GM19438 (cell line): ENCODE measurements at regions not wholly inside any gene's neighbourhood (a gene's known extent, or its start where the extent isn't known, plus 50 kb on each side); places are given as distances from the start of the nearest gene placed in this dataset.

ENCODE experiments used
- ATAC-seq: cut with Tn5 transposase; IDR thresholded peaks from one replicate; pipeline ENCODE4 v1.9.1; 2021; ENCODE audit warnings: low read depth; ENCODE audit not compliant: unreplicated experiment

DNA sequence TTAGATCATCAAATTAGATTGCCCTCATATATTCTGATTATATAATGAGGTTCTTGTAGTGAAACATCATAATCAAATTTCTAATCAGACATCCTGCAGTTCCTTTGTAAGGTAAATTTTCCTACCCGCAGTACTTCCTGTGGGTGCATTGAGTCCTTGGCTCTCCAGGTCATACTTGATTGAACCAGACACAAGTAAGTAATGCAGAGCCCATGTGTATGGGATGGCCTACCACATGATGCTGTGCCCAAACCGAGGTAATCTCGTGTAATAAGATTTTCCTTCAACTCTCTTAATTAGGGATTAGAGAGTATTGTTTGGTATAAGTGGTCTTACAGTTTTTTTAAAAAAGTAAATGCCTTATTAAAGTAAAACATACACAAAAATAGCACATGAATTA is 1841.8 kb downstream of the PCDH7 start:
- ATAC-seq, result no peak

DNA sequence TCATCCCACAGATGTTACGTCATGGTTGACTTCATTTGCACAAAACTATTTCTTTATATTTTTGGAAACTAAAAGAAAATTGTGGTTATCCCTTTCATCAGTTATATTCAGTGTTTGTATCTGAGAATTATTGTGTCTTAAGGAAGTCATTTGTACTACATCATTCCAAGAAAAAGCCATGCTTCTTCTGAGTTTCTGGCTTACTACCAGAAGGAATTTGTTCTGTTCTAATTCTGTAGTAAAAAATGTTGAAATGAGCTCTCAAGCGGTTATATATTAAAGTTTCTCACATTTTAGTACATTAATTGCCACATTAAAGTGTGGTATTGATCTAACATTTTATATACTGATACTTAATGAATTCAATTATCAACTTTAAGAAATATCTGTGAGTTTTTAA is 1844.5 kb downstream of the PCDH7 start:
- no peak for ATAC-seq

GRCh38 chr4:32569861-32570260 is 1849.7 kb downstream of the PCDH7 start:
- no peak for ATAC-seq

DNA sequence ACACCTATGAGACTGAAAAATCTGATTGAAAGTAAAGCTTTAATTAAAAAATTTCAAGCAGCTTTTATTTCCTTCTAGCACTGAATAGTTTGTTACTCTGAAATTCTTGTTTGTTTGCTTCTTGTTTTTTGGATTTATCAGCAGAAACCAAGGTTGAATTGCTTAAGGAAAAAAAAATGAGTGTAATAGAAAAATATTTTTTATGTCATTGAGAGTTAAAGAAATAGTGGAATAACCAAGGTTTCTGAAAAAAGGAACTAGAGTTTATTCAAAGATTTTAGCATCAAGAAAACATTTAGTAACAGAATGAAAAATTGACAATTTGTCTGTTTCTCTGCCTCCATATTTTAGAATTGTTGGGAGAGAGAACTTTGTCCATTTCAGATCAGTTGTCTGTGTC is 1852.2 kb downstream of the PCDH7 start:
- ATAC-seq, result no peak

GRCh38 chr4:32574803-32575202 is 1854.6 kb downstream of the PCDH7 start:
- ATAC-seq, result no peak

- ATAC-seq, result no peak
Observed at GRCh38 chr4:32589097-32589496, 1868.9 kb downstream of the PCDH7 start.

DNA sequence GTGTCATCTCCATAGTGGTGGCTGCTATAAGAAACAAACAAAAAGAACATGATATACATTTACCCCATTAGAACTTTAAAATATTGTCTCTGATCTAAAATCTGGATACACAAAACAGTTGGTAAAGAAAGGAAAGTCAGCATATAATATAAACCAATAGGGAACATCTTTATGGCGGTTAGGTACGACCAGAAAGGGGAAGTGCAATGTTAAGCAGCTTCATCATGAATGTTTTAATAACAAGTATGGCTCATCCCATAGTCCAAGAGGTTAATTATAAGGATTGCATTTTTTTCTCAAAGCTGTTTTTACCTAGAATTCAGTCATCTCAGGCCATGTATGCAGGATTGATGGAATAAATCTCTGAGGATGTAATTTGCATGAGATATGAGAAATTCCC is 1869.7 kb downstream of the PCDH7 start:
- ATAC-seq, result no peak

DNA sequence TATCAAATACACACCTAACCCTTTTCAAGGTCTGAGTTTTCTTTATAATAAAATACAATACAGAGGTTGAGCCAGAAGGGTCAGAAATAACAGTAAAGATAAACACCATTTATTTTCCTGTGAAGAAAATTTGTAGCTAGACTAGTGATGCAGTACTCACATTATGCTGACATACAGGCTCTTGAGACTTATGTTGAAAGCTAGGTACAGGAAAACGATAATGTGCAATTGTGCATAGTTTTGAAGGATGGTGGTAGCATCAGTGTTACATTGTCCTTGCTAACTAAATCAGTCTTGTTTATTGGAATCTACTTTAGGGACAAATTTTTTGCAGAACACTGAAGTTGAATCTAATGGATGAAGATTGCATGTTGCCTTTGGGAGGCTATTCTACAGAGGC is 1877.2 kb downstream of the PCDH7 start:
- ATAC-seq, result no peak

GRCh38 chr4:32601848-32602247 is 1881.7 kb downstream of the PCDH7 start:
- no peak for ATAC-seq

GRCh38 chr4:32607978-32608377 is 1887.8 kb downstream of the PCDH7 start:
- no peak for ATAC-seq

DNA sequence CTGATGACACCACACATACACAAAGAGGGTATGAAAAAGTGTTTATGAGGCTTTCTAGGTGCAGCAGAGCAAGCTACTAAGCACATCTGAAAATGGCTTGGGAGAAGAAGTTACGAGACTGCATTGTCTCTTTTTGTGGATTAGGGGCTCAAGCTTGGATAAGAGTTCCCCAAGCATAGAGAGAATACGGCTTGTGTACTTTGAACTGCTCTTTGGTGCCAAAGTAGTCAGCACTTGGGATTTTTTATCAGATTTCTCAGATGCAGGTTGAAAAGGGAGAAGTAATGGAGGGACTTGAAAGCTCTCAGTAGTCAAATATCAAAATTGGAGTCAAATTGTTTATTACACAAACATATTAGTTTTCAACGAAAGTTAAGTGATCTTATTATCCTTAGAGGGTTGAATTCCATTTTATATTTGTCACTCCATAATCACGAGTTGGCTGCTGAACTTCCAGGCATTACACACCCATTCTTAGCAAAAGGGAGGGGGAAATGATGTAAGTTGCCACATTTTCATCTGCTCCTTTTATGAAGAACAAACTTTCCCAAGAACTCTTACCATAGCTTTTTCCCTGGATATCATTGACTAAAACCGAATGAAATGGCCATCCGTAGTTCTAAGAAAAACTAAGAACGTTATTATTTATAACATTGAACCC is 1904.9 kb downstream of the PCDH7 start:
- no peak for ATAC-seq

- no peak for ATAC-seq
Observed at GRCh38 chr4:32625687-32626337, 1905.6 kb downstream of the PCDH7 start.

DNA sequence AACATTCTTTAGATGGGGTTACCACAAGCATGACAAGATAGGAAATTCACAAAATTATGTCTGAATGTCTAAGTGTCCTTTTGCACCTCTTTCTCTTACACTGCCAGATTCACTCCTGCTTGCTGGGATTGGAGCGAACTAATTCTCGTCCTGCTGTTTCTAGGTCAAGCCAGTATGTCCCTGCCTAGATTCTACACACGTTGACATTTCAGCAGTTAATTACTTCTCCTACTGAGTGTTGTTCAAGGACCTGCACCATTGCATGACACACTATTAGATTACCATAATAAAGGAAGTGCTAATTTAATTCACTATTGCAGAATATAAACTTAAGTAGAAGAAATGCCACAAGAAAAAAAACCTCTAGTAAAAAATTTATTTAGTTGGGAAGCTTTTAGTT is 1911.7 kb downstream of the PCDH7 start:
- ATAC-seq, result no peak

GRCh38 chr4:32633421-32633820 is 1913.3 kb downstream of the PCDH7 start:
- no peak for ATAC-seq

DNA sequence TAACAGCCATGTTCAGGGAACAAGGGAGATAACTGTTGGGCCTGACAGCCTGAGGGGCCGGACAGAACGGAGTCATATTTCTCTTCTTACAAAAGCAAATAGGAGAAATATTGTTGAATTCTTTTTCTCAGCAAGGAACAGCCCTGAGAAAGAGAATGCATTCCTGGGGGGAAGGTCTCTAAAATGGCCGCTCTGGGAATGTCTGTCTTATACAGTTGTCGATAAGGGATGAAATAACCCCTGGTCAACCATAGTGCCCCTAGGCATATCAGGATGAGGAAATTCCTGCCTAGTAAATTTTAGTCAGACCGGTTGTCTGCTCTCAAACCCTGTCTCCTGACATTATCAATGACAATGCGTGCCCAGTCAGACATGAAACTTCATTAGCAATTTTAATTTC is 1925.5 kb downstream of the PCDH7 start:
- no peak for ATAC-seq

GRCh38 chr4:32658019-32658418 is 1937.8 kb downstream of the PCDH7 start:
- no peak for ATAC-seq

- ATAC-seq, result no peak
Observed at GRCh38 chr4:32661229-32661628, 1941.1 kb downstream of the PCDH7 start.

DNA sequence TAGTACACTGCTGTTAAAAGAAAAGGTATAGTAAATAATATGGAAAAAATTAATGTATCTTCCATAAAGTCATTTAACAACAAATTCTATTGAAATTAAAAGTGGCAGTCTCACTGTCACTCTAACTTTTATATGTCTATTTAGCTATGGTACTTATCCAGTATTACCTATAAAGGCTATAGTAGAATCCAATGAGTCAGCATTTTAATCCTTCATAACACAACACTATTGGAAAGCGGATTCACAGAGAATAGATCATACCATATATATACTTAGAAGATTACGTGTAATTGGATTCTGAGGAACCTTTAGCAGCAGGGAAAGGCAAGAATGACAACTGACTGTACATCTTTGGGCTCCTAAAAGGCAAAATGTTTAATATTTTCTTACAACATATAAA is 1942.6 kb downstream of the PCDH7 start:
- ATAC-seq, result no peak

DNA sequence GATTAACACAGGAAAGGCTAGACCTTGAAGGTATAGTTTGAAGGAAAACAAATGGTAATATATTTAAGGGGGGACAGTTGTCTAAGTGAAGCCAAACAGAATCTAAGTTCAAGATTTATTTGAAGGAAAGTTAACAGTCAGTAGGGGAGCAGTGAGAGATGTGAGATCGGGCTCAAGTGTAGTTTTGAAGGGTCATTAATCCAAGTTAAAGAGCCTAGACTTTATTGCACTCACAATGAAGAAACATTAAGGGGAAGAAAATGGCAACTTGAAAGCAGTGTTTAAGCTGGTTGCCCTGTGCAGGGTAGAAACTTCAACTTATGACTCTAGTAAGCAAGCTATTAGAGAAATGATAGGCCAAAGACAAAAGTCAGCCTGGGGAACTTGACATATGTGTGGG is 1952.2 kb downstream of the PCDH7 start:
- no peak for ATAC-seq

GRCh38 chr4:32680946-32681345 is 1960.8 kb downstream of the PCDH7 start:
- no peak for ATAC-seq

- ATAC-seq, result no peak
Observed at GRCh38 chr4:32684160-32684559, 1964.0 kb downstream of the PCDH7 start.

DNA sequence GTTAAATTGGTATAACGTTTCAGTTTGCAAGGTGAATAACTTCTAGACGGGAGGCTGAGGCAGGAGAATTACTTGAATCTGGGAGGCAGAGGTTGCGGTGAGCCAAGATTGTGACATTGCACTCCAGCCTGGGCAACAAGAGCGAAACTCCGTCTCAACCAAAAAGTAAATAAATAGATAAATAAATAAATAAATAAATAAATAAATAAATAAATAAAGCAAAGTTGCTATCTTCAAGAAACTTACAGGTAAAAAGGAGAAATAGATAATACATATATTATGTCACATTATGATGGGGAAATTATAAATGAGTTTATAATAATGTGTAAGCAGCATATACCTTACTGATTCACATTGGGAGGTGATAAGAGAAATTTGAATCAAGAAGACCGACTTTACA is 1966.0 kb downstream of the PCDH7 start:
- ATAC-seq, result no peak

- no peak for ATAC-seq
Observed at GRCh38 chr4:32689518-32689917, 1969.3 kb downstream of the PCDH7 start.
